ENCODE measurements at regions not wholly inside any gene's neighbourhood (a gene's known extent, or its start where the extent isn't known, plus 50 kb on each side); places are given as distances from the start of the nearest gene placed in this dataset.
A peak's percentile ranks its signal among the peaks of the same experiment; 100 is the strongest.

DNA sequence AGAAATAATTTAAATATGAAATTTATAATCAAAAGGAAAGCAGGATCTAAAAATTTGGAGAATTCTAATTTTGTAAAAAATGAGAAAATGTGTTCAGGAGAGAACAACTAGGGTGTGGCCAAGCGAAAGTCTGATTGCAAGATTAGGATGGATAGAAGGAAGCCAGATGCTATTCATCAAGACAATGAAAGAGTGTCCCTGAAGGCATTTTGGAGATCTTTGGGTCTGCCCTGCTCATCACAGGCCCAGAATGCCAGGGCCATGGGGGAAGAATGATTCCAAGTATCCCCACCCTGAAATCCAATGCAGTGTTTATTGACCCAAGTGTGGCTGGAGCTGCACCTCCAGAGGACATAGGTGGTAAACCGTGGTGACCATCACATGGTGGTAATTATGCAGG is 724.0 kb upstream of the FZD8 start:
- Histone ChIP-seq H3K27ac (ENCODE audit: low read depth, low read length) (no peak overlapping the region), H2BK12ac (ENCODE audit: low read depth, low read length) (no peak overlapping the region), H3K23me2 (ENCODE audit: low read depth, low read length) (no peaks in the 10 kb centered on the region), H3K79me2 (ENCODE audit: control insufficient read depth in 1 of 2, insufficient read depth in 2 of 2, low read length in 2 of 2) (no peaks in the 10 kb centered on the region), H3K9me3 (ENCODE audit: insufficient read depth in 2 of 2, low read depth in 1 of 2, low read length in 1 of 2) (no peaks in the 10 kb centered on the region), H3K4me3 (ENCODE audit: extremely low read depth in 1 of 4, insufficient read depth in 2 of 4, low read depth in 3 of 4, low read length in 4 of 4) (no peak overlapping the region), H4K8ac (ENCODE audit: extremely low read depth, insufficient read depth, low read length) (no peak overlapping the region; the same call in 1 of the 2 replicates), H3K4me1 (replicated peaks in 1 of 4; ENCODE audit: control insufficient read depth in 3 of 4, insufficient read depth in 4 of 4, low read length in 3 of 4) (no peaks in the 10 kb centered on the region), H4K5ac (ENCODE audit: insufficient read length, low read depth, low read length) (no peak overlapping the region), H4K20me1 (replicated peaks in 1 of 2; ENCODE audit: control insufficient read depth in 1 of 2, insufficient read depth in 2 of 2, low read length in 2 of 2) (no peaks in the 10 kb centered on the region), H3K23ac (ENCODE audit: insufficient read length) (no peak overlapping the region), H3K18ac (ENCODE audit: extremely low read depth, low read length) (no peak overlapping the region), H3K36me3 (ENCODE audit: control insufficient read depth in 2 of 4, insufficient read depth in 4 of 4, low read length in 3 of 4) (no peaks in the 10 kb centered on the region), H2AK5ac (ENCODE audit: low read depth, low read length) (0 out of 2 replicates have a peak overlapping the region, but pooled peaks have one; percentile 39), H2BK15ac (ENCODE audit: low read length) (no peak overlapping the region), H2BK5ac (ENCODE audit: low read depth, low read length) (no peak overlapping the region), H3K4me2 (ENCODE audit: insufficient read depth in 1 of 2, low read depth in 2 of 2, low read length in 2 of 2) (no peak overlapping the region), H3K79me1 (ENCODE audit: low read depth, low read length) (no peaks in the 10 kb centered on the region), H2BK120ac (replicated peaks; ENCODE audit: low read depth, low read length) (no peak overlapping the region), H3K9ac (replicated peaks in 1 of 4; ENCODE audit: extremely low read depth in 1 of 4, low read depth in 3 of 4, low read length in 3 of 4) (no peak overlapping the region), H3K14ac (ENCODE audit: insufficient read length) (no peak overlapping the region), H2BK20ac (ENCODE audit: low read length) (no peak overlapping the region), H3K27me3 (replicated peaks in 1 of 4; ENCODE audit: control insufficient read depth in 3 of 4, extremely low read depth in 1 of 4, insufficient read depth in 3 of 4, low read length in 3 of 4) (no peaks in the 10 kb centered on the region), H4K91ac (replicated peaks; ENCODE audit: insufficient read length, low read length) (no peak overlapping the region), H2AFZ (ENCODE audit: low read length) (no peak overlapping the region), H3K4ac (replicated peaks; ENCODE audit: insufficient read length, low read depth, low read length) (no peak overlapping the region), H3K56ac (replicated peaks; ENCODE audit: insufficient read length, low read depth, low read length) (no peak overlapping the region)
- DNase-seq (ENCODE audit: low read depth in 1 of 2, low spot score in 2 of 2) = no peak
- no peak for FAIRE-seq
- WGBS, 2 experiments (ENCODE audit: extremely low coverage in 1 of 2, insufficient coverage in 1 of 2, insufficient read length in 1 of 2, insufficient replicate concordance in 2 of 2, low coverage in 1 of 2, low lambda C conversion rate in 2 of 2, missing lambda C conversion rate in 1 of 2) = 100% methylated on average over 2 of the region's 2 CpGs; no CpG with 5 or more reads in 1 of the 2 experiments
- POLR2A ChIA-PET (ENCODE audit: partially characterized antibody) = no interaction called here
- CTCF ChIA-PET (ENCODE audit: partially characterized antibody) = no interaction called here
- no peak for TF ChIP-seq POLR2A (IDR thresholded peaks at IDR 0.05; ENCODE audit: control extremely low read depth in 1 of 2, low read depth in 2 of 2, low read length in 2 of 2)
- TF ChIP-seq, protein P1, sequence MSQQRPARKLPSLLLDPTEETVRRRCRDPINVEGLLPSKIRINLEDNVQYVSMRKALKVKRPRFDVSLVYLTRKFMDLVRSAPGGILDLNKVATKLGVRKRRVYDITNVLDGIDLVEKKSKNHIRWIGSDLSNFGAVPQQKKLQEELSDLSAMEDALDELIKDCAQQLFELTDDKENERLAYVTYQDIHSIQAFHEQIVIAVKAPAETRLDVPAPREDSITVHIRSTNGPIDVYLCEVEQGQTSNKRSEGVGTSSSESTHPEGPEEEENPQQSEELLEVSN (IDR thresholded peaks at IDR 0.05) = no peak
- TF ChIP-seq, protein P2, sequence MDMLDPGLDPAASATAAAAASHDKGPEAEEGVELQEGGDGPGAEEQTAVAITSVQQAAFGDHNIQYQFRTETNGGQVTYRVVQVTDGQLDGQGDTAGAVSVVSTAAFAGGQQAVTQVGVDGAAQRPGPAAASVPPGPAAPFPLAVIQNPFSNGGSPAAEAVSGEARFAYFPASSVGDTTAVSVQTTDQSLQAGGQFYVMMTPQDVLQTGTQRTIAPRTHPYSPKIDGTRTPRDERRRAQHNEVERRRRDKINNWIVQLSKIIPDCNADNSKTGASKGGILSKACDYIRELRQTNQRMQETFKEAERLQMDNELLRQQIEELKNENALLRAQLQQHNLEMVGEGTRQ (IDR thresholded peaks at IDR 0.05; ENCODE audit: low read length) = no peak
- no peak for TF ChIP-seq POLR2AphosphoS5 (IDR thresholded peaks at IDR 0.05; ENCODE audit: low read depth, low read length)
- no peak for TF ChIP-seq ZNF274 (IDR thresholded peaks at IDR 0.05; ENCODE audit: borderline replicate concordance, extremely low read depth, low read length)
- no peak for TF ChIP-seq EP300 (IDR thresholded peaks at IDR 0.05; ENCODE audit: borderline replicate concordance in 1 of 2, low read depth in 2 of 2, low read length in 2 of 2)
- TF ChIP-seq PHF8 (conservative IDR thresholded peaks at IDR 0.05; ENCODE audit: low read depth, low read length) = no peak
- no peak for TF ChIP-seq EZH2 (IDR thresholded peaks at IDR 0.05; ENCODE audit: low read depth, low read length, severe bottlenecking)
- TF ChIP-seq TEAD4 (IDR thresholded peaks at IDR 0.05; ENCODE audit: low read depth, low read length) = no peak
- no peak for TF ChIP-seq CHD2 (IDR thresholded peaks at IDR 0.05; ENCODE audit: low read length)
- no peak for TF ChIP-seq RNF2 (IDR thresholded peaks at IDR 0.05; ENCODE audit: borderline replicate concordance, low read depth, low read length, missing control alignments, poor library complexity, severe bottlenecking)
- no peak for TF ChIP-seq CHD1 (IDR thresholded peaks at IDR 0.05; ENCODE audit: low read depth, low read length)
- no peak for TF ChIP-seq TCF12 (IDR thresholded peaks at IDR 0.05; ENCODE audit: low read depth, low read length)
- TF ChIP-seq SIRT6 (IDR thresholded peaks at IDR 0.05; ENCODE audit: low read length) = no peak
